Fibroblast of pulmonary artery (primary cell): ENCODE measurements at regions not wholly inside any gene's neighbourhood (a gene's known extent, or its start where the extent isn't known, plus 50 kb on each side); places are given as distances from the start of the nearest gene placed in this dataset.

ENCODE experiments used
- DNase-seq: peaks from one replicate; pipeline ENCODE4 v3.0.0-alpha.2; 2010; ENCODE audit warnings: low read depth
- H3K4me3 ChIP-seq: replicated peaks from 2 replicates; pipeline ENCODE4 v1.5.1; 2011; ENCODE audit warnings: low read depth, mild to moderate bottlenecking, control low read depth, low read length, moderate library complexity
- CTCF ChIP-seq: IDR thresholded peaks from 2 replicates; pipeline ENCODE4 v1.5.1; 2011; ENCODE audit warnings: mild to moderate bottlenecking, control low read depth, low read length, inconsistent platforms; ENCODE audit errors: missing control alignments

GRCh38 chr12:3977621-3978020 lies 104.4 kb upstream of the PARP11 start:
- no peak for TF ChIP-seq CTCF
- no peak for DNase-seq
- H3K4me3 ChIP-seq, result no peak overlapping the region

- DNase-seq, result no peak
- TF ChIP-seq CTCF, result no peak
- H3K4me3 ChIP-seq, result no peak overlapping the region
Observed at GRCh38 chr12:3976351-3976938, 103.2 kb upstream of the PARP11 start.

- no peak for TF ChIP-seq CTCF
- DNase-seq, result no peak
- no peak overlapping the region for H3K4me3 ChIP-seq
Observed at GRCh38 chr12:3975652-3976051, 102.5 kb upstream of the PARP11 start.

GRCh38 chr12:3974883-3975282 lies 101.7 kb upstream of the PARP11 start:
- no peak overlapping the region for H3K4me3 ChIP-seq
- no peak for TF ChIP-seq CTCF
- no peak for DNase-seq

- no peak for TF ChIP-seq CTCF
- no peak for DNase-seq
- H3K4me3 ChIP-seq, result no peak overlapping the region
Observed at GRCh38 chr12:3973973-3974644, 100.9 kb upstream of the PARP11 start.

- DNase-seq, result no peak
- TF ChIP-seq CTCF, result no peak
- H3K4me3 ChIP-seq, result no peak overlapping the region
Observed at GRCh38 chr12:3973269-3973884, 100.2 kb upstream of the PARP11 start.

GRCh38 chr12:3972576-3972975 lies 99.4 kb upstream of the PARP11 start:
- DNase-seq, result no peak
- no peak overlapping the region for H3K4me3 ChIP-seq
- TF ChIP-seq CTCF, result no peak
